Hematopoietic multipotent progenitor cell treated with erythropoietin and hydrocortisone succinate and interleukin-3 and kit ligand, for 4 days (in vitro differentiated cells): ENCODE measurements at regions not wholly inside any gene's neighbourhood (a gene's known extent, or its start where the extent isn't known, plus 50 kb on each side); places are given as distances from the start of the nearest gene placed in this dataset.
"Not testable (repeated sequence)": the region's sequence is repeated elsewhere in the genome, so short reads cannot be mapped to it uniquely, and the experiment has no call there.

Source experiments
- DNase-seq: peaks from one replicate; pipeline ENCODE4 v3.0.0-alpha.2; 2015

GRCh38 chr7:64469673-64470072 lies 93.2 kb downstream of the ZNF680 start:
- DNase-seq: no peak

GRCh38 chr7:64465551-64465950 lies 97.3 kb downstream of the ZNF680 start:
- no peak for DNase-seq

- peak; percentile 29 for DNase-seq
Measured at GRCh38 chr7:64463636-64464375, 99.1 kb downstream of the ZNF680 start.

GRCh38 chr7:64459858-64460257 lies 103.0 kb downstream of the ZNF680 start:
- DNase-seq: not testable (repeated sequence)

GRCh38 chr7:64433590-64433989 lies 119.8 kb downstream of the ZNF736 start:
- no peak for DNase-seq

GRCh38 chr7:64431838-64432237 lies 118.1 kb downstream of the ZNF736 start:
- no peak for DNase-seq

GRCh38 chr7:64429232-64429631 lies 115.5 kb downstream of the ZNF736 start:
- DNase-seq: no peak

- not testable (repeated sequence) for DNase-seq
Measured at GRCh38 chr7:64425436-64425835, 111.7 kb downstream of the ZNF736 start.

GRCh38 chr7:64407148-64407547 lies 93.4 kb downstream of the ZNF736 start:
- DNase-seq: no peak
